Gastrocnemius medialis (tissue), 4 donors: ENCODE measurements at regions not wholly inside any gene's neighbourhood (a gene's known extent, or its start where the extent isn't known, plus 50 kb on each side); places are given as distances from the start of the nearest gene placed in this dataset.

ENCODE experiments used
- ATAC-seq, 2 donors: fragments of 150-250 bp; one replicate each; pipeline ENCODE4 v1.9.1; 2016
- DNase-seq, 2 donors: peaks; one replicate each; pipeline ENCODE4 v3.0.0-alpha.2; 2019
- H3K27ac ChIP-seq, 4 donors: fragments of 200-600 bp; sonication (generic); 1 replicate in 1 of 4; 2 replicates in 3 of 4; pipeline ENCODE4 v1.5.1; 2016 to 2018; ENCODE audit warnings: mild to moderate bottlenecking in 2 of 4, moderate library complexity in 1 of 4
- H3K27me3 ChIP-seq, 3 donors: fragments of 200-600 bp; sonication (generic) in 2 of 3; 1 replicate in 1 of 3; 2 replicates in 2 of 3; pipeline versions ENCODE4 v1.5.1 to v1.6.0; 2016 to 2019; ENCODE audit warnings: mild to moderate bottlenecking in 1 of 3, moderate library complexity in 1 of 3
- H3K36me3 ChIP-seq, 2 donors: fragments of 200-600 bp; sonication (generic) in 1 of 2; one replicate each; pipeline ENCODE4 v1.5.1; 2017 to 2018
- H3K4me1 ChIP-seq, 2 donors: fragments of 200-600 bp; sonication (generic) in 1 of 2; one replicate each; pipeline ENCODE4 v1.5.1; 2016 to 2017; ENCODE audit warnings: mild to moderate bottlenecking in 2 of 2
- H3K4me3 ChIP-seq, 4 donors: fragments of 200-600 bp; sonication (generic) in 3 of 4; 1 replicate in 1 of 4; 2 replicates in 3 of 4; pipeline ENCODE4 v1.5.1; 2016 to 2019; ENCODE audit warnings: mild to moderate bottlenecking in 2 of 4
- H3K9me3 ChIP-seq, 3 donors: fragments of 200-600 bp; sonication (generic) in 2 of 3; 1 replicate in 1 of 3; 2 replicates in 2 of 3; pipeline ENCODE4 v1.5.1; 2016 to 2019
- CTCF ChIP-seq, 5 experiments: fragments of 450-650 bp in 3 of 5; fragments of 200-600 bp in 2 of 5; sonication (generic) in 2 of 5; IDR thresholded peaks in 4 of 5; conservative IDR thresholded peaks in 1 of 5; 1 replicate in 4 of 5; 2 replicates in 1 of 5; pipeline ENCODE4 v1.5.1; 2016 to 2019; ENCODE audit warnings: antibody characterized with exemption in 5 of 5, mild to moderate bottlenecking in 3 of 5, moderate library complexity in 3 of 5
- POLR2A ChIP-seq, 2 donors: fragments of 450-650 bp; IDR thresholded peaks; one replicate each; pipeline ENCODE4 v1.6.1; 2017; ENCODE audit warnings: antibody characterized with exemption in 2 of 2, mild to moderate bottlenecking in 2 of 2, moderate library complexity in 2 of 2
- in situ Hi-C, 4 donors: fragments of 200-750 bp; cut with MboI; loops; one replicate each; pipeline versions ENCODE4 v1.15.0 to v1.8.0; 2017; ENCODE audit warnings: low sequenced_read_pairs in 4 of 4
- intact Hi-C: fragments of 100-400 bp; cut with DNase I; formaldehyde crosslinking; loops from one replicate; pipeline ENCODE4 v1.15.1; 2023; ENCODE audit warnings: low total_unique reads

- ATAC-seq, result no peak
- Histone ChIP-seq H3K4me1 (no peaks in the 10 kb centered on the region), H3K36me3 (no peaks in the 10 kb centered on the region), H3K9me3 (no peaks in the 10 kb centered on the region), H3K27me3 (no peaks in the 10 kb centered on the region), H3K4me3 (no peak overlapping the region), H3K27ac (no peak overlapping the region)
- DNase-seq, result no peak
- TF ChIP-seq CTCF (IDR thresholded peaks at IDR 0.05 in 4 of 5, conservative IDR thresholded peaks at IDR 0.05 in 1 of 5) (no peak), POLR2A (IDR thresholded peaks at IDR 0.05) (no peak)
- intact Hi-C loops, result no loop called here
- in situ Hi-C loops, result no loop called here
Observed at GRCh38 chr4:54842226-54842625, 184.5 kb downstream of the KIT start.

- Histone ChIP-seq H3K4me1 (no peaks in the 10 kb centered on the region), H3K4me3 (no peak overlapping the region), H3K27me3 (no peaks in the 10 kb centered on the region), H3K27ac (no peak overlapping the region), H3K36me3 (no peaks in the 10 kb centered on the region), H3K9me3 (no peaks in the 10 kb centered on the region)
- DNase-seq (no peak), ATAC-seq (no peak)
- in situ Hi-C loops, result no loop called here
- no peak for TF ChIP-seq CTCF (IDR thresholded peaks at IDR 0.05 in 4 of 5, conservative IDR thresholded peaks at IDR 0.05 in 1 of 5)
- TF ChIP-seq POLR2A (IDR thresholded peaks at IDR 0.05), result no peak
- intact Hi-C loops, result no loop called here
Observed at GRCh38 chr4:54840992-54841768, 183.4 kb downstream of the KIT start.

- no peaks in the 10 kb centered on the region for H3K36me3 ChIP-seq
- TF ChIP-seq CTCF (IDR thresholded peaks at IDR 0.05 in 4 of 5, conservative IDR thresholded peaks at IDR 0.05 in 1 of 5), result no peak
- TF ChIP-seq POLR2A (IDR thresholded peaks at IDR 0.05), result no peak
- in situ Hi-C loops (no loop called here), intact Hi-C loops (no loop called here)
- H3K27ac ChIP-seq, result no peak overlapping the region
- no peak overlapping the region for H3K4me3 ChIP-seq
- ATAC-seq, result no peak
- DNase-seq, result no peak
- H3K4me1 ChIP-seq, result no peaks in the 10 kb centered on the region
- H3K27me3 ChIP-seq, result no peaks in the 10 kb centered on the region
- no peaks in the 10 kb centered on the region for H3K9me3 ChIP-seq
Observed at GRCh38 chr4:54840430-54840829, 182.7 kb downstream of the KIT start.

- H3K27ac ChIP-seq, result no peak overlapping the region
- TF ChIP-seq CTCF (IDR thresholded peaks at IDR 0.05 in 4 of 5, conservative IDR thresholded peaks at IDR 0.05 in 1 of 5) (no peak), POLR2A (IDR thresholded peaks at IDR 0.05) (no peak)
- in situ Hi-C loops, result no loop called here
- ATAC-seq (no peak), DNase-seq (no peak)
- intact Hi-C loops, result no loop called here
- no peaks in the 10 kb centered on the region for H3K9me3 ChIP-seq
- H3K4me1 ChIP-seq, result no peaks in the 10 kb centered on the region
- no peaks in the 10 kb centered on the region for H3K27me3 ChIP-seq
- no peaks in the 10 kb centered on the region for H3K36me3 ChIP-seq
- no peak overlapping the region for H3K4me3 ChIP-seq
Observed at GRCh38 chr4:54838301-54838700, 180.5 kb downstream of the KIT start.
